ENCODE measurements at regions not wholly inside any gene's neighbourhood (a gene's known extent, or its start where the extent isn't known, plus 50 kb on each side); places are given as distances from the start of the nearest gene placed in this dataset.

GRCh38 chr3:145190138-145190537 lies 970.8 kb downstream of the PLOD2 start:
- no peak overlapping the region for H3K4me2 ChIP-seq (ENCODE audit: low read length)
- H3K27me3 ChIP-seq (ENCODE audit: control insufficient read depth, low read length) = no peaks in the 10 kb centered on the region
- H4K20me1 ChIP-seq (ENCODE audit: control insufficient read depth, insufficient read depth, low read depth, low read length) = no peaks in the 10 kb centered on the region
- H3K36me3 ChIP-seq (ENCODE audit: control insufficient read depth, low read length) = no peaks in the 10 kb centered on the region
- H3K4me3 ChIP-seq (ENCODE audit: low read length) = no peak overlapping the region
- no peaks in the 10 kb centered on the region for H3F3A ChIP-seq (ENCODE audit: control insufficient read depth, insufficient read depth)
- TF ChIP-seq CTCF (IDR thresholded peaks at IDR 0.05; ENCODE audit: low read depth, low read length, poor library complexity, severe bottlenecking) (no peak), EZH2phosphoT487 (IDR thresholded peaks at IDR 0.05; ENCODE audit: borderline replicate concordance, low read length) (no peak)
- no peak overlapping the region for H3K27ac ChIP-seq (ENCODE audit: low read depth, low read length)
- H3K9me2 ChIP-seq (replicated peaks; ENCODE audit: control insufficient read depth, low read length) = no peaks in the 10 kb centered on the region
- H3K4me1 ChIP-seq (ENCODE audit: control insufficient read depth, low read length) = no peaks in the 10 kb centered on the region
- no peaks in the 10 kb centered on the region for H3K79me2 ChIP-seq (ENCODE audit: control insufficient read depth, low read length)
- no peaks in the 10 kb centered on the region for H3K9me3 ChIP-seq (ENCODE audit: control insufficient read depth, insufficient read depth, low read length)

- Histone ChIP-seq H3F3A (ENCODE audit: control insufficient read depth, insufficient read depth) (no peaks in the 10 kb centered on the region), H3K4me1 (ENCODE audit: control insufficient read depth, low read length) (no peaks in the 10 kb centered on the region), H3K27me3 (ENCODE audit: control insufficient read depth, low read length) (no peaks in the 10 kb centered on the region), H4K20me1 (ENCODE audit: control insufficient read depth, insufficient read depth, low read depth, low read length) (no peaks in the 10 kb centered on the region), H3K9me3 (ENCODE audit: control insufficient read depth, insufficient read depth, low read length) (no peaks in the 10 kb centered on the region), H3K79me2 (ENCODE audit: control insufficient read depth, low read length) (no peaks in the 10 kb centered on the region), H3K36me3 (ENCODE audit: control insufficient read depth, low read length) (no peaks in the 10 kb centered on the region), H3K4me2 (ENCODE audit: low read length) (no peak overlapping the region), H3K9me2 (replicated peaks; ENCODE audit: control insufficient read depth, low read length) (no peaks in the 10 kb centered on the region), H3K27ac (ENCODE audit: low read depth, low read length) (no peak overlapping the region), H3K4me3 (ENCODE audit: low read length) (no peak overlapping the region)
- TF ChIP-seq CTCF (IDR thresholded peaks at IDR 0.05; ENCODE audit: low read depth, low read length, poor library complexity, severe bottlenecking) (no peak), EZH2phosphoT487 (IDR thresholded peaks at IDR 0.05; ENCODE audit: borderline replicate concordance, low read length) (no peak)
Observed at GRCh38 chr3:145190761-145191160, 970.2 kb downstream of the PLOD2 start.

- Histone ChIP-seq H3K9me3 (ENCODE audit: control insufficient read depth, insufficient read depth, low read length) (no peaks in the 10 kb centered on the region), H3K4me2 (ENCODE audit: low read length) (no peak overlapping the region), H3K36me3 (ENCODE audit: control insufficient read depth, low read length) (no peaks in the 10 kb centered on the region), H3K27me3 (ENCODE audit: control insufficient read depth, low read length) (no peaks in the 10 kb centered on the region), H3K79me2 (ENCODE audit: control insufficient read depth, low read length) (no peaks in the 10 kb centered on the region), H3F3A (ENCODE audit: control insufficient read depth, insufficient read depth) (no peaks in the 10 kb centered on the region), H3K4me1 (ENCODE audit: control insufficient read depth, low read length) (no peaks in the 10 kb centered on the region), H3K4me3 (ENCODE audit: low read length) (no peak overlapping the region), H4K20me1 (ENCODE audit: control insufficient read depth, insufficient read depth, low read depth, low read length) (no peaks in the 10 kb centered on the region), H3K9me2 (replicated peaks; ENCODE audit: control insufficient read depth, low read length) (no peaks in the 10 kb centered on the region), H3K27ac (ENCODE audit: low read depth, low read length) (no peak overlapping the region)
- TF ChIP-seq CTCF (IDR thresholded peaks at IDR 0.05; ENCODE audit: low read depth, low read length, poor library complexity, severe bottlenecking) (no peak), EZH2phosphoT487 (IDR thresholded peaks at IDR 0.05; ENCODE audit: borderline replicate concordance, low read length) (no peak)
Observed at GRCh38 chr3:145191543-145191942, 969.4 kb downstream of the PLOD2 start.

Measured in DOHH2 (cell line).